ENCODE measurements at regions not wholly inside any gene's neighbourhood (a gene's known extent, or its start where the extent isn't known, plus 50 kb on each side); places are given as distances from the start of the nearest gene placed in this dataset.

GRCh38 chr6:138550346-138550767, 51.1 kb upstream of the NHSL1 start:
- DNase-seq (ENCODE audit: low spot score): no peak

GRCh38 chr6:138554146-138554545, 54.9 kb upstream of the NHSL1 start:
- no peak for DNase-seq (ENCODE audit: low spot score)

DNA sequence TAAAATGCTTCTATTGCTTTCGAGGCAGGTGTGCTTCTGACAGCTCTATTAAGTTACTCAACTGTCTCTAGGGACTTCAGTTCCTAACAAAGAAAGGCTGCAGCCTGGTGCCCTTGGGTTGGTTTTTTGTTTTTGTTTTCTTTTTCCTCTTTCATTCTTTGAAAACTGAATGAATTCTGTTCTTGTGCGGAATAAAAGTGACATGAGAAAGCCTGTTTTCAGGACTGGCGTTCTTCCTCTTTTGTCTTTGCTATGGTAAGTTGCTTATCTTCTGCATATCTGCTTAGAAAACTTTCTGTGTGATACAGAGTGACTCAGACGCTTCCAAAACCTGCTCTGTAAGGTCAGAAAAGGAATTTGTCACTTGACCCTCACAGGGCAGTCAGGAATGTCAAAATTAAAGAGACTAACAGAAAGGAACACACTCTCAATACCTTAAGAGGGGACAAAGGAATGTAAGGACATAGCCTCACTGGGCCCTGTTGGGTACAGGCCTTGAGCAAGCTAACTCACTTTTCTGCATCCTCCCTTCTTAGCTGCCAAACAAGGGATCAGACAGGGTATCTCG, 56.2 kb upstream of the NHSL1 start:
- DNase-seq (ENCODE audit: low spot score): no peak

DNA sequence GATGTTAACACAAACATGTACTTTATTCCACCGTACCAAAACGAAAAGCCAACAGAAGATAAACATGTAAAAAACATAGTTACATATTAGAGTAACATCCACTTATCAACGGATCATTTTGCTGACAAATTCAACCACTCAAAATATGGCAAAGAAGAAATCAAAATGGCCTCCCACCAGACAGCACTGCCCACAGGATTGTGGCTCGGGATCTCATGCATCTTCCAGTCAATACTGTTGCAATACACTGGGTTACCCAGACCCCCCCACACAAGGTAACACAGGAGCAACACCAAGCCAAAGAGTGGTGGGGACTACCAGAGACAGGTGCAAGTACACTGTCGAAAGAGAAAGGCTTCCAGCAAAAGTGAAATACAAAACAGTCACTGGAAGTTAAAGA, 57.9 kb upstream of the NHSL1 start:
- DNase-seq (ENCODE audit: low spot score): no peak

DNA sequence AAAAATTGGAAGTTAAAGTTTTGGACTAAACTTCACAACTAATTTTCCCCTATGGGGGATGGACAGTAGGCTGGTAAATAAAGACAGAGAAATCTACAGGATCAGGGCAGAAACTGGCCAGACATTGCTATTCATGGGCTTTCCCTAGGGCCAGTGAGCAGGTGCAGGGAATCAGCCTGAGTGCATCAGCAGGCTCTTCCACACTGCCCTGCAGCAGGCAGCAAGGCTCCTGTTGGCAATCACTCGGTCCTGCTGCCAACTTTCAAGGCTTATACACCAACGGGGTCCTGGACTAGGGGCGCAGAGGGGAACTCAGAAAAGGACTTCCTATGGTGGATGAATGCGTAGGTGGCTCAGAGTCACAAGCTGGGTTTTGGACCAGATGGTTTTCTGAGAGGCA, 59.8 kb upstream of the NHSL1 start:
- no peak for DNase-seq (ENCODE audit: low spot score)

GRCh38 chr6:138560130-138560860, 61.0 kb upstream of the NHSL1 start:
- no peak for DNase-seq (ENCODE audit: low spot score)

GRCh38 chr6:138562691-138563090, 63.4 kb upstream of the NHSL1 start:
- no peak for DNase-seq (ENCODE audit: low spot score)

DNA sequence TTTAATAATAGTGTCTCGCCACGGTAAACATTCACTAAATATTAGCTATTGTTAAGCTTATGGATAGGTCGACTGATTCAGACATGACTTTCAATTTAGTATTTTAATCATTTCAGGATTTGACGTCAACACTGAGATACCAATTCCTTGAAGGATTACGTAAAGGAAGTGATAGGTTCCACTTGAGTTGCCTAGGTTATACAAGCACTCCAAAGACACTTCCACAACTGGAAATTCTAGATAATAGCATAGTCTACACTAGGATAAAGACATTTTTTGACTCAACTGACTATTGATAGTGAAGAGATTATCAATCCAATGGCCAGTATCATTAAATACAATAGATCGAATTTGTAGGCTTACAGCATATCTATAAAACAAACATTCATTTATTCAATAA, 63.9 kb upstream of the NHSL1 start:
- DNase-seq (ENCODE audit: low spot score): no peak

DNA sequence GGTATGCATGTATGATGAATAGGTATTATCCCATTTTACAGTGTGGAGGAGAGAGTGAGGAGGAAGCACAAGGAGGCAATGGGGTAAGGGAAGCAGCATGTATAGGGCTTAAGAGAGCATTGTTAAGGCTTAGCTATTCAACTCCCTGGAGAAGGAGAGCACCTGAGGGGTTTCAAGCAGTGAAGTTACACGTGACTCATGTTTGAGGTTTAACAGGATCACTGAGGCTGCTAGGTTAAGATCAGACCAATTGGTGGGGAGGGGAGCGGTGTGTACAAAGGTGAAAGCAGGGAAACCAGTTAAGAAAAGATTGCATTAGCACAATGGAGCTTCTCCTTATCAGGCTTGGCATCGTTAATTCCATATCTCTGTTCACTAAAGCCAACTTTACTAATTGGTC, 64.4 kb upstream of the NHSL1 start:
- DNase-seq (ENCODE audit: low spot score): no peak

GRCh38 chr6:138564170-138564721, 65.0 kb upstream of the NHSL1 start:
- no peak for DNase-seq (ENCODE audit: low spot score)

GRCh38 chr6:138567052-138567451, 67.8 kb upstream of the NHSL1 start:
- no peak for DNase-seq (ENCODE audit: low spot score)

GRCh38 chr6:138568997-138569396, 69.7 kb upstream of the NHSL1 start:
- no peak for DNase-seq (ENCODE audit: low spot score)

DNA sequence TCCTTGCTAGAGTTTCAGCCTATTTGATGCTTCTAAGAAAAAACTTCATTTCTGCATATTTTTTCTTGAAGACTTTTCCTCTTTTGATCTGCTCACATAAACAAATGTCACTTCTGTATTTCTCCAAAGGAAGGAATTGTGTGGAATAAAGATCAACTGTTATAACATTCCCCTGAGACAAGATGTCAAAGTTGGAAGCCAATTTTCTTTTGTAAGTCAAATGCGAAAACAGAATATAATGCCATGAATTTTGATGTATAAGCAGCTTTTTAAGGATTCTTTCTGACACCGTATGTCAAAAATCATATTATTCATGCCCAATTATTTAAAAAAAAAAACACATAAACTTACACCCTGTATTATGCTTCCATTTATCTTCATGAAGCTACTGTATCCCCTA, 70.3 kb upstream of the NHSL1 start:
- no peak for DNase-seq (ENCODE audit: low spot score)

GRCh38 chr6:138569970-138570724, 70.9 kb upstream of the NHSL1 start:
- DNase-seq (ENCODE audit: low spot score): peak; percentile 32

- DNase-seq (ENCODE audit: low spot score): no peak
Measured at GRCh38 chr6:138570725-138571029, 71.4 kb upstream of the NHSL1 start.

DNA sequence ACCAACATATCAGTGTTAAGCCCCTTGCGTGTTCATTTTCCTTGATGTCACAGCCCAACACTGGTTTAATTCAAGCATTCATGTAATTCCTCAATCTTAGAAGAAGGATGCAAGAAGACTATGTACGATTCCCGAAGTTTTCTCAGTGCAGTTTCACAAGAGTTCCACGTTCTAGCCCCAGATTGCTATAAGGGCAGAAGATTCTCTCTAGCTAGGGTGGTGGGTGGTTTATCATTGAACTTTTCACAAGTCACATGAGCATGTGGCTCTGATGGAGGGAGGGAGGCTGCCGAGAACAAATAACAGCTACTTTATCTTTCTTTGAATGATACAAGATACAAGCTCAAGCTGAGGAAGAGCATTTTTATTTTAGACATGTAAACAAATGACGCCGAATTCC, 71.9 kb upstream of the NHSL1 start:
- no peak for DNase-seq (ENCODE audit: low spot score)

GRCh38 chr6:138571585-138572166, 72.4 kb upstream of the NHSL1 start:
- no peak for DNase-seq (ENCODE audit: low spot score)

GRCh38 chr6:138572167-138572875, 73.0 kb upstream of the NHSL1 start:
- DNase-seq (ENCODE audit: low spot score): peak; percentile 79

DNA sequence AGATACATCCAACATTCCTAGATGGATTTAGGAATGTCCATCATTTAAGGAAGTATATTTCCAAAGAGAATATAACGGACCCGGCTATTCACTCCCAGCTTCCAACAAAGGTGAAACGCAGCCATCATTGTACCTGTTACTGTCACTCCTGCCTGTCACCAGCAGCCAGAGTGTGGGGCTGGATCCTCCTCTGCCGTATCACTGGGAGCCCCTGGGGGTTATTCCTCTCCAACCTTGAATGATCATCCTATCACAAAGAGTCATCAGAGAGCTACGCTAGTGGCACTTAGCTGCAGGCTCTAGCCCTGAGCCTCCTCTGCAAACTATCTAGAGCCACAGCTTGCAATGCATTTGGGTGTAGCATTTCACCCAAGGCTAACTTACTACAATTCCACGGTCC, 73.6 kb upstream of the NHSL1 start:
- DNase-seq (ENCODE audit: low spot score): no peak

DNA sequence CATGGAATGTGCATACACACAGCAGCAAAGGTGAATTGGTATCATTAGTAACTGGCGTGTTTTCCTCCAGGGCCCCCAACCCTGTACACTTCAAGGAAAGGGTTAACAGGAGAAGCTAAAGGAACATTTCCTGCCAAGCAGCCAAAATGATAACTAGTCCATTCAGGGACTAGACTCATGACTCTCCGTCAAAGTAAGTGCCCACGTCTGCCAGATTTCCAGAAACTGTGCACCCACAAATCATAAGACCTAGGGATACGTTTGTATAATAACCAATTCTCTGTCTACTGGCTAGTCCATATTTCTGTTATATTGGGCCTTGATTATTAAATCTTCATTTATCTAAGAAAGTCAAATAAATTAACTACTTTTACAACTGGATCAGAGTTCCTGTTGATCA, 76.0 kb upstream of the NHSL1 start:
- no peak for DNase-seq (ENCODE audit: low spot score)

- DNase-seq (ENCODE audit: low spot score): no peak
Measured at GRCh38 chr6:138576313-138576712, 77.0 kb upstream of the NHSL1 start.

Data from AG08396 (cell line).